K562 (cell line): ENCODE measurements at regions not wholly inside any gene's neighbourhood (a gene's known extent, or its start where the extent isn't known, plus 50 kb on each side); places are given as distances from the start of the nearest gene placed in this dataset.

Experiments
- CTCF ChIP-seq, 3 experiments: IDR thresholded peaks in 2 of 3; conservative IDR thresholded peaks in 1 of 3; 2 replicates each; pipeline ENCODE4 v1.5.1; 2011 to 2012; ENCODE audit warnings: low read length in 3 of 3, mild to moderate bottlenecking in 3 of 3, control low read depth in 2 of 3, improper control_type of control experiment in 1 of 3, inconsistent platforms in 1 of 3, low read depth in 1 of 3, mixed read lengths in 1 of 3, moderate library complexity in 1 of 3; ENCODE audit not compliant: insufficient read depth in 2 of 3
- FOXM1 ChIP-seq, 2 experiments: fragments of 450-650 bp in 1 of 2; sonication (generic) in 1 of 2; formaldehyde crosslinking in 1 of 2; IDR thresholded peaks; 2 replicates each; pipeline versions ENCODE4 v1.6.1 to v1.9.0; 2017 to 2022; ENCODE audit warnings: low read depth in 2 of 2, mild to moderate bottlenecking in 2 of 2, missing genetic modification reagents in 1 of 2, moderate library complexity in 1 of 2
- PHF8 ChIP-seq: fragments of 200-600 bp; sonication (generic); IDR thresholded peaks from 2 replicates; pipeline ENCODE4 v1.6.1; 2012; ENCODE audit warnings: mixed run types, mild to moderate bottlenecking, inconsistent platforms, low read length, moderate library complexity, borderline replicate concordance
- ZNF3 ChIP-seq: fragments of 250-450 bp; sonication (Bioruptor Pico); IDR thresholded peaks from 2 replicates; pipeline ENCODE4 v1.5.0; 2021; ENCODE audit warnings: mild to moderate bottlenecking, moderate library complexity

DNA sequence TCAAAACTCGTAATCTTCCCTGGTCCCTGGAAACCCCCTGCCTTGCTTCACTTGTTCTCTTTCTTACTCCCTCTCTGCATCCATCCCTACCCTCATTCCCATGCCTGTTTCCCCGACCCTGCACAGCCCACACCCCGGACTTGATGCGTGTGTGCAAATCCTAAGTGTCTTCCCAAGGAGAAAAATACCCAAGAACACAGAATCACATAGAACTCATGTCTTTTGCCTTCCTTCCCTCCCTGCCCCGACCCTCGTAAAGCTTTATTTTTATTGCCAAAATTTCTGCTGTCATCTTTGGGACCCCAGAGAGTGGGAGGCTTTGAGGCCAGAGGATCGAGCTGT is 169.6 kb upstream of the PMEPA1 start:
- TF ChIP-seq PHF8 (no peak), ZNF3 (CRISPR knock-in tag) (no peak), CTCF (IDR thresholded peaks at IDR 0.05 in 2 of 3, conservative IDR thresholded peaks at IDR 0.05 in 1 of 3; ENCODE audit: insufficient read depth in 2 of 3, low read depth in 1 of 3, low read length in 3 of 3) (no peak), FOXM1 (IDR thresholded peaks at IDR 0.05; ENCODE audit: low read depth) (no peak), FOXM1 (CRISPR knock-in tag; IDR thresholded peaks at IDR 0.05; ENCODE audit: low read depth) (no peak)
